DND-41 (cell line): ENCODE measurements at regions not wholly inside any gene's neighbourhood (a gene's known extent, or its start where the extent isn't known, plus 50 kb on each side); places are given as distances from the start of the nearest gene placed in this dataset.

Experiments
- ATAC-seq: fragments of 200-7000 bp; cut with Tn5 transposase; 3 replicates; pipeline ENCODE4 v1.9.1; 2021; ENCODE audit warnings: low read depth; ENCODE audit not compliant: insufficient read depth
- DNase-seq: peaks from one replicate; pipeline ENCODE4 v3.0.0-alpha.2; 2020
- H2AFZ ChIP-seq: 2 replicates; pipeline ENCODE4 v1.6.0; 2012; ENCODE audit warnings: low read depth, low read length
- H3K27ac ChIP-seq: 2 replicates; pipeline ENCODE4 v1.5.1; 2012; ENCODE audit warnings: low read length, inconsistent platforms
- H3K27me3 ChIP-seq: fragments of 200-600 bp; sonication (generic); 2 replicates; pipeline ENCODE4 v1.6.0; 2012; ENCODE audit warnings: low read length, mild to moderate bottlenecking, inconsistent platforms; ENCODE audit not compliant: insufficient read depth, poor library complexity
- H3K36me3 ChIP-seq: 2 replicates; pipeline ENCODE4 v1.5.1; 2012; ENCODE audit warnings: low read length, inconsistent platforms; ENCODE audit not compliant: insufficient read depth
- H3K4me1 ChIP-seq: 2 replicates; pipeline ENCODE4 v1.5.1; 2012; ENCODE audit warnings: mild to moderate bottlenecking, low read length; ENCODE audit not compliant: insufficient read depth
- H3K4me2 ChIP-seq: 2 replicates; pipeline ENCODE4 v1.6.0; 2012; ENCODE audit warnings: mild to moderate bottlenecking, moderate library complexity, low read length, inconsistent platforms; ENCODE audit not compliant: insufficient read depth
- H3K4me3 ChIP-seq, 2 experiments: fragments of 200-600 bp in 1 of 2; shearing (Covaris generic) in 1 of 2; 2 replicates each; pipeline ENCODE4 v1.5.1; 2012 to 2016; ENCODE audit warnings: inconsistent platforms in 2 of 2, low read length in 2 of 2, mild to moderate bottlenecking in 2 of 2, low read depth in 1 of 2, moderate library complexity in 1 of 2
- H3K79me2 ChIP-seq: 2 replicates; pipeline ENCODE4 v1.6.0; 2012; ENCODE audit warnings: low read length, inconsistent platforms; ENCODE audit not compliant: insufficient read depth
- H3K9ac ChIP-seq: 2 replicates; pipeline ENCODE4 v1.6.0; 2012; ENCODE audit warnings: low read depth, mild to moderate bottlenecking, inconsistent platforms, low read length, moderate library complexity
- H3K9me3 ChIP-seq: 2 replicates; pipeline ENCODE4 v1.5.1; 2012; ENCODE audit warnings: low read length, moderate library complexity, mild to moderate bottlenecking, inconsistent platforms; ENCODE audit not compliant: insufficient read depth, severe bottlenecking
- H4K20me1 ChIP-seq: 2 replicates; pipeline ENCODE4 v1.6.0; 2012; ENCODE audit warnings: low read length; ENCODE audit not compliant: insufficient read depth
- CTCF ChIP-seq: IDR thresholded peaks from 2 replicates; pipeline ENCODE4 v1.5.1; 2012; ENCODE audit warnings: borderline replicate concordance, low read length, moderate library complexity, mild to moderate bottlenecking; ENCODE audit not compliant: poor library complexity, severe bottlenecking; ENCODE audit errors: extremely low read depth
- EZH2 ChIP-seq: IDR thresholded peaks from 3 replicates; pipeline ENCODE4 v1.6.1; 2012; ENCODE audit warnings: borderline replicate concordance, low read depth, mild to moderate bottlenecking, moderate library complexity, low read length, inconsistent platforms; ENCODE audit not compliant: severe bottlenecking

GRCh38 chrX:131723646-131724045 is 179.8 kb downstream of the OR13H1 start:
- Histone ChIP-seq H3K4me3 (no peak overlapping the region), H3K4me2 (no peak overlapping the region), H3K27me3 (no peaks in the 10 kb centered on the region), H3K27ac (no peak overlapping the region), H3K9ac (no peak overlapping the region), H3K36me3 (no peaks in the 10 kb centered on the region), H3K79me2 (no peaks in the 10 kb centered on the region), H3K9me3 (no peaks in the 10 kb centered on the region), H2AFZ (no peak overlapping the region), H3K4me1 (no peaks in the 10 kb centered on the region), H4K20me1 (no peaks in the 10 kb centered on the region)
- ATAC-seq (no peak), DNase-seq (no peak)
- no peak for TF ChIP-seq CTCF
- TF ChIP-seq EZH2, result no peak

- no peak overlapping the region for H3K4me2 ChIP-seq
- H3K9ac ChIP-seq, result no peak overlapping the region
- no peaks in the 10 kb centered on the region for H3K9me3 ChIP-seq
- H3K36me3 ChIP-seq, result no peaks in the 10 kb centered on the region
- TF ChIP-seq EZH2, result no peak
- no peak for TF ChIP-seq CTCF
- H4K20me1 ChIP-seq, result no peaks in the 10 kb centered on the region
- H3K27ac ChIP-seq, result no peak overlapping the region
- H3K4me1 ChIP-seq, result no peaks in the 10 kb centered on the region
- H3K4me3 ChIP-seq, result no peak overlapping the region
- no peaks in the 10 kb centered on the region for H3K79me2 ChIP-seq
- ATAC-seq (no peak), DNase-seq (no peak)
- no peaks in the 10 kb centered on the region for H3K27me3 ChIP-seq
- H2AFZ ChIP-seq, result no peak overlapping the region
Observed at GRCh38 chrX:131724292-131724691, 180.4 kb downstream of the OR13H1 start.

GRCh38 chrX:131725001-131725654 is 181.3 kb downstream of the OR13H1 start:
- Histone ChIP-seq H3K27me3 (no peaks in the 10 kb centered on the region), H2AFZ (no peak overlapping the region), H3K9ac (no peak overlapping the region), H4K20me1 (no peaks in the 10 kb centered on the region), H3K79me2 (no peaks in the 10 kb centered on the region), H3K27ac (no peak overlapping the region), H3K4me3 (no peak overlapping the region), H3K4me2 (no peak overlapping the region), H3K4me1 (no peaks in the 10 kb centered on the region), H3K36me3 (no peaks in the 10 kb centered on the region), H3K9me3 (no peaks in the 10 kb centered on the region)
- DNase-seq, result no peak
- TF ChIP-seq EZH2, result no peak
- TF ChIP-seq CTCF, result no peak
- ATAC-seq, result no peak
